GM12873 (cell line): ENCODE measurements at regions not wholly inside any gene's neighbourhood (a gene's known extent, or its start where the extent isn't known, plus 50 kb on each side); places are given as distances from the start of the nearest gene placed in this dataset.

Experiments used
- CTCF ChIP-seq: IDR thresholded peaks from 2 replicates; pipeline ENCODE4 v1.5.1; 2012; ENCODE audit warnings: low read depth, mild to moderate bottlenecking, moderate library complexity, low read length, control low read depth; ENCODE audit not compliant: insufficient read depth; ENCODE audit errors: missing control alignments

GRCh38 chr2:193847991-193848390 lies 1653.3 kb upstream of the TMEFF2 start:
- no peak for TF ChIP-seq CTCF

GRCh38 chr2:193847130-193847529 lies 1652.4 kb upstream of the TMEFF2 start:
- no peak for TF ChIP-seq CTCF

- no peak for TF ChIP-seq CTCF
Measured at GRCh38 chr2:193845604-193846003, 1650.9 kb upstream of the TMEFF2 start.

GRCh38 chr2:193843675-193844074 lies 1648.9 kb upstream of the TMEFF2 start:
- no peak for TF ChIP-seq CTCF

- TF ChIP-seq CTCF, result no peak
Measured at GRCh38 chr2:193841384-193842150, 1646.8 kb upstream of the TMEFF2 start.

- no peak for TF ChIP-seq CTCF
Measured at GRCh38 chr2:193837111-193837738, 1642.5 kb upstream of the TMEFF2 start.

GRCh38 chr2:193824474-193824873 lies 1629.7 kb upstream of the TMEFF2 start:
- no peak for TF ChIP-seq CTCF
